ENCODE measurements at regions not wholly inside any gene's neighbourhood (a gene's known extent, or its start where the extent isn't known, plus 50 kb on each side); places are given as distances from the start of the nearest gene placed in this dataset.

DNA sequence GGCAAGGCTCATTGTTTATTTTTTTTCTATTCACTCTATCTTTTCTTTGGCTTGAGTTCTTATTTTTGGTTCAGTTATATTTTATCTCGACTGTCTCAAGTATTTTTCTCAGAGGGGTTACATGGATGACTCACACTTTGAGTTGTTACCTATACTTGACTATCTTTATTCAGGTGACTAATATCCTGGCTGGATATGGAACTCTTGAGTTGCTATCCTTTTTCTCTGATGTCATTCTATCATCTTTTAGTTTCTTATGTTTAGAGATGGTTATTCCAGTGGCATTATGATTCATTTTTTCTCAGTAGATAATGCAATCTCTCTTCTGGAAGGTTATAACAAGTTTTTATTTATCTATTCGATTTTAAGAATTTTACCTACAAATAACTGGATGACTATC, 117.9 kb downstream of the COX18 start:
- no peaks in the 10 kb centered on the region for H3K79me1 ChIP-seq (ENCODE audit: low read depth in 1 of 2, low read length in 2 of 2)
- H3K23ac ChIP-seq (ENCODE audit: low read depth, low read length): no peak overlapping the region
- H3K9me3 ChIP-seq (ENCODE audit: control insufficient read depth, insufficient read depth, low read length): no peaks in the 10 kb centered on the region
- H2AK9ac ChIP-seq (replicated peaks; ENCODE audit: low read depth, low read length, poor library complexity): no peak overlapping the region
- no peak overlapping the region for H3K27ac ChIP-seq (ENCODE audit: insufficient read depth, low read length)
- H3K14ac ChIP-seq (replicated peaks; ENCODE audit: low read depth, low read length): no peak overlapping the region
- intact Hi-C loops (cut with micrococcal nuclease): no loop called here
- no peak overlapping the region for H2BK5ac ChIP-seq (ENCODE audit: low read depth, low read length, poor library complexity, severe bottlenecking)
- no TSS peak for BruUV-seq (replicated peaks)
- H4K8ac ChIP-seq (ENCODE audit: low read depth in 2 of 2, low read length in 2 of 2): no peak overlapping the region
- ChIA-PET CTCF (no interaction called here), POLR2A (ENCODE audit: unreplicated experiment) (no interaction called here)
- H3K56ac ChIP-seq (ENCODE audit: extremely low read depth, insufficient read depth, low read length): no peak overlapping the region
- no peak overlapping the region for H2AK5ac ChIP-seq (ENCODE audit: low read depth, low read length)
- no CpG with 5 or more reads among the region's 2 CpGs for WGBS, 2 experiments (ENCODE audit: extremely low coverage in 2 of 2, insufficient read length in 1 of 2)
- no peaks in the 10 kb centered on the region; the same call in 1 of the 2 replicates for H3K27me3 ChIP-seq (ENCODE audit: control insufficient read depth, insufficient read depth, low read length)
- H4K91ac ChIP-seq (ENCODE audit: insufficient read depth, low read depth, low read length): no peak overlapping the region
- H3K4me1 ChIP-seq (ENCODE audit: control insufficient read depth, insufficient read depth, low read length): no peaks in the 10 kb centered on the region
- H3K9me1 ChIP-seq (ENCODE audit: insufficient read depth, low read length): no peaks in the 10 kb centered on the region
- no peak overlapping the region for H2BK20ac ChIP-seq (ENCODE audit: low read depth, low read length)
- H3K9ac ChIP-seq (ENCODE audit: low read depth, low read length): no peak overlapping the region
- H3K4ac ChIP-seq (ENCODE audit: low read depth, low read length): no peak overlapping the region
- H4K20me1 ChIP-seq (ENCODE audit: insufficient read depth, low read length): no peaks in the 10 kb centered on the region
- H3K4me2 ChIP-seq (ENCODE audit: low read depth, low read length): no peak overlapping the region
- no peak for TF ChIP-seq RCOR1 (IDR thresholded peaks at IDR 0.05; ENCODE audit: insufficient replicate concordance, low read length)
- TF ChIP-seq NFE2L2 (IDR thresholded peaks at IDR 0.05; ENCODE audit: low read depth, low read length): no peak
- TF ChIP-seq, protein P1, sequence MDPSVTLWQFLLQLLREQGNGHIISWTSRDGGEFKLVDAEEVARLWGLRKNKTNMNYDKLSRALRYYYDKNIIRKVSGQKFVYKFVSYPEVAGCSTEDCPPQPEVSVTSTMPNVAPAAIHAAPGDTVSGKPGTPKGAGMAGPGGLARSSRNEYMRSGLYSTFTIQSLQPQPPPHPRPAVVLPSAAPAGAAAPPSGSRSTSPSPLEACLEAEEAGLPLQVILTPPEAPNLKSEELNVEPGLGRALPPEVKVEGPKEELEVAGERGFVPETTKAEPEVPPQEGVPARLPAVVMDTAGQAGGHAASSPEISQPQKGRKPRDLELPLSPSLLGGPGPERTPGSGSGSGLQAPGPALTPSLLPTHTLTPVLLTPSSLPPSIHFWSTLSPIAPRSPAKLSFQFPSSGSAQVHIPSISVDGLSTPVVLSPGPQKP (IDR thresholded peaks at IDR 0.05; ENCODE audit: borderline replicate concordance, low read depth, low read length): no peak
- dilution Hi-C loops (cut with HindIII; ENCODE audit: low sequenced_read_pairs, unreplicated experiment): no loop called here
- no peaks in the 10 kb centered on the region for H3K36me3 ChIP-seq (ENCODE audit: control insufficient read depth, insufficient read depth, low read length)
- no peak for ATAC-seq (ENCODE audit: low read depth)
- H2AFZ ChIP-seq (replicated peaks; ENCODE audit: low read length, poor library complexity): no peak overlapping the region
- H2BK120ac ChIP-seq (ENCODE audit: low read depth, low read length): no peak overlapping the region
- no peak overlapping the region for H3K18ac ChIP-seq (ENCODE audit: low read depth, low read length)
- H3K4me3 ChIP-seq (ENCODE audit: insufficient read depth, low read depth, low read length): no peak overlapping the region
- H2BK15ac ChIP-seq (ENCODE audit: low read depth, low read length): no peak overlapping the region
- in situ Hi-C loops (cut with MboI; ENCODE audit: low sequenced_read_pairs): no loop called here
- DNase-seq: no peak
- no peak overlapping the region for H4K5ac ChIP-seq (ENCODE audit: low read depth, low read length)

Data from IMR-90 (cell line).